Activated T-cell treated with anti-CD3 and anti-CD28 coated beads, Interleukin-2, amount 50 U/mL, for 72 hours (primary cell): ENCODE measurements at regions not wholly inside any gene's neighbourhood (a gene's known extent, or its start where the extent isn't known, plus 50 kb on each side); places are given as distances from the start of the nearest gene placed in this dataset.

Experiments used
- ATAC-seq, 2 donors: fragments of 150-1000 bp; cut with Tn5 transposase; replicated peaks in 1 of 2; 2 replicates each; pipeline ENCODE4 v1.10.0; 2021; ENCODE audit warnings: moderate library complexity in 2 of 2, mild to moderate bottlenecking in 1 of 2
- DNase-seq, 2 donors: peaks; one replicate each; pipeline ENCODE4 v3.0.0; 2021 to 2022; ENCODE audit warnings: mixed read lengths in 1 of 2
- H3K27ac Mint-ChIP-seq: one replicate; pipeline ENCODE4 v1.8.0; 2022; ENCODE audit warnings: mild to moderate bottlenecking, moderate library complexity, mixed read lengths
- H3K27me3 Mint-ChIP-seq: one replicate; pipeline ENCODE4 v1.8.0; 2022; ENCODE audit warnings: low read depth, mixed read lengths
- H3K36me3 Mint-ChIP-seq, 2 donors: one replicate each; pipeline ENCODE4 v1.8.0; 2022; ENCODE audit warnings: mixed read lengths in 2 of 2, mild to moderate bottlenecking in 1 of 2; ENCODE audit not compliant: insufficient read depth in 2 of 2
- H3K4me1 Mint-ChIP-seq: one replicate; pipeline ENCODE4 v1.8.0; 2022; ENCODE audit warnings: low read depth, mixed read lengths
- H3K4me3 Mint-ChIP-seq, 2 donors: one replicate each; pipeline ENCODE4 v1.8.0; 2022; ENCODE audit warnings: mild to moderate bottlenecking in 2 of 2, mixed read lengths in 2 of 2, moderate library complexity in 2 of 2
- H3K9me3 Mint-ChIP-seq, 2 donors: one replicate each; pipeline ENCODE4 v1.8.0; 2022; ENCODE audit warnings: mixed read lengths in 2 of 2

DNA sequence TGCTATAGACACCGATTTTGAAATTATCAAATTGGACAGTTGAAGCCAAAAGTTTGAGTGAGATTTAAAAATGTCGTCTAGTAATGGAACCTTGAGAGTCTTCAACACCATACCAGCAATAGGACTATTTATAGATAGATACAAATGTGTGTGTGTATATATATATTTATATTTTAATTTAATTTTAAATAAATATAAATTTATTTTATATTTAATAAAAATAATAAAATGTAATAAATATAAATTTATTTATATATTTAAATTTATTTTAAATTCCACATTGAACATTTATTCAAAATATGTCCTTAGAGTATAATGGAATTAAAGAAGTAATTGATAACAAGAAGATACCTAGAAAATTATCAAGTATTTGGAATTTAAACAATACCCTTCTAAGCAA is 221.9 kb upstream of the CXXC4 start:
- Mint-ChIP-seq H3K27me3 (no peaks in the 10 kb centered on the region), H3K4me1 (no peaks in the 10 kb centered on the region), H3K27ac (no peak overlapping the region), H3K9me3 (peaks cover 0 to 7% of the 10 kb centered on the region in 2 donors), H3K36me3 (no peaks in the 10 kb centered on the region), H3K4me3 (no peak overlapping the region)
- DNase-seq (no peak), ATAC-seq (no peak)

GRCh38 chr4:104719539-104720230 is 225.0 kb upstream of the CXXC4 start:
- H3K27ac Mint-ChIP-seq: no peak overlapping the region
- H3K27me3 Mint-ChIP-seq: peaks cover 6% of the 10 kb centered on the region
- ATAC-seq (no peak), DNase-seq (no peak)
- H3K9me3 Mint-ChIP-seq: no peaks in the 10 kb centered on the region
- no peak overlapping the region for H3K4me3 Mint-ChIP-seq
- no peaks in the 10 kb centered on the region for H3K36me3 Mint-ChIP-seq
- H3K4me1 Mint-ChIP-seq: no peaks in the 10 kb centered on the region

- peaks cover 11% of the 10 kb centered on the region for H3K27me3 Mint-ChIP-seq
- DNase-seq (no peak), ATAC-seq (no peak)
- no peaks in the 10 kb centered on the region for H3K36me3 Mint-ChIP-seq
- peaks cover 5% of the 10 kb centered on the region for H3K4me1 Mint-ChIP-seq
- H3K27ac Mint-ChIP-seq: no peak overlapping the region
- H3K9me3 Mint-ChIP-seq: no peaks in the 10 kb centered on the region
- no peak overlapping the region for H3K4me3 Mint-ChIP-seq
These were observed 227.8 kb upstream of the CXXC4 start for GRCh38 chr4:104722467-104722866.

- Mint-ChIP-seq H3K9me3 (no peaks in the 10 kb centered on the region), H3K4me1 (peaks cover 16% of the 10 kb centered on the region), H3K27me3 (peaks cover 11% of the 10 kb centered on the region), H3K4me3 (no peak overlapping the region), H3K27ac (no peak overlapping the region), H3K36me3 (no peaks in the 10 kb centered on the region)
- no peak for ATAC-seq
- no peak for DNase-seq
These were observed 231.3 kb upstream of the CXXC4 start for GRCh38 chr4:104726002-104726401.

DNA sequence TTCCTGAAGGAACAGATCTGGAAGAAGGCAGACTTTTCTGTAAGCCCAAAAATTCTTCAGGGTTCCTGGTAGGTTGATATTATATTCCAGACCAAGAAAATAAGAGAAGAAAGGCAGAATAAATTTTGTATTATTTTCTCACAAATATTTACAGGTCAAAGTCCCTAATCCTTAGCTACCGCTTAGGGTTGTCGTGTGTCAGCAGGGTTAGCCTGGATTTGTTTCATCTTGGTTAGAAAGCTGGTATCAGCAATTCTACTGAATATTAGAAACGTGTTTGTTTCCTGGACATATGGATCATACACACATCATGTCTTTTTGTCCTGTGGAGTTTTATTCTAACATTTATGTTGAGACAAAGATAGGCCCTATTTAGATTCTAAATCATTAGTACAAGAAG is 232.9 kb upstream of the CXXC4 start:
- H3K36me3 Mint-ChIP-seq: no peaks in the 10 kb centered on the region
- H3K4me3 Mint-ChIP-seq: no peak overlapping the region
- no peaks in the 10 kb centered on the region for H3K9me3 Mint-ChIP-seq
- ATAC-seq (no peak), DNase-seq (no peak)
- no peak overlapping the region for H3K27ac Mint-ChIP-seq
- H3K27me3 Mint-ChIP-seq: peaks cover 8% of the 10 kb centered on the region
- peaks cover 16% of the 10 kb centered on the region for H3K4me1 Mint-ChIP-seq

DNA sequence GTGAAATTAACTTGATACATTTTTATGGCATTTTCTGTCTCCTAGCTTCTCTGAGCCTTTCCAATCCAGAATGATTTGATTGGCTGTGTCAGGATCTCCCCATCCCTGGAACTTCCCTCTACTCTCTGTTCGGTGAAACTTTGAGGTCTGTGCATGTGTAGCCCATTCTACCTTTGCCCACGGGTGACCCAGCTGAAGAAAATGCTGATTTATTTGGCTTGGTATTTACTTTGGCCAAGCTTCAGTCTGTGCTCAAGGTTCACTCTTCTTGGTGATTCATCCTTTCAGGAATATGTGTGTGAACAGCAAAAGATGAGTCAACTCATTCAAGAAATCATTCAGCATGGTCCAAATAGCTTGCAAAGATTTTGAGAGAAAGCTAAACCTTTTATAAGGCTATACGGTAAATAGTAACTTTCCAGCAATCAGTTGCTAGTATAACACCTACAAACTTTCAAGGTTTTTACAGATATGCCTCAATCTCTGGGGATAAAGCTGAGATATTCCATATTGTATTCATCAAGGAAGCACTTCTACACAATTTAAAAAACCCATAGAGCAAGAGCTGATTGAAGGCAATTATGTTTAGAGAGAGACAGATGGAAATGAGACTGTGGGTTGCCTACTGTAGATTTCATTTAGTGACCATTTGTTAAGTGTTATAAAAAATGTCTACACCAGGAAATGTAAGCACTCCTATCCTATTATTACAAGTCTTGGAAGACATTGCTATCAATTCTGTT is 233.9 kb upstream of the CXXC4 start:
- Mint-ChIP-seq H3K27ac (no peak overlapping the region), H3K9me3 (no peaks in the 10 kb centered on the region), H3K27me3 (peaks cover 5% of the 10 kb centered on the region), H3K4me1 (peaks cover 16% of the 10 kb centered on the region), H3K36me3 (no peaks in the 10 kb centered on the region), H3K4me3 (peak overlapping the region in 1 of 2 donors; percentile 16)
- peak; percentile 74 to 87 for ATAC-seq
- DNase-seq: no peak

GRCh38 chr4:104732766-104733165 is 238.1 kb upstream of the CXXC4 start:
- no peak overlapping the region for H3K27ac Mint-ChIP-seq
- no peaks in the 10 kb centered on the region for H3K9me3 Mint-ChIP-seq
- DNase-seq (no peak), ATAC-seq (no peak)
- peaks cover 7% of the 10 kb centered on the region for H3K27me3 Mint-ChIP-seq
- H3K36me3 Mint-ChIP-seq: no peaks in the 10 kb centered on the region
- H3K4me3 Mint-ChIP-seq: no peak overlapping the region
- peaks cover 10% of the 10 kb centered on the region for H3K4me1 Mint-ChIP-seq

DNA sequence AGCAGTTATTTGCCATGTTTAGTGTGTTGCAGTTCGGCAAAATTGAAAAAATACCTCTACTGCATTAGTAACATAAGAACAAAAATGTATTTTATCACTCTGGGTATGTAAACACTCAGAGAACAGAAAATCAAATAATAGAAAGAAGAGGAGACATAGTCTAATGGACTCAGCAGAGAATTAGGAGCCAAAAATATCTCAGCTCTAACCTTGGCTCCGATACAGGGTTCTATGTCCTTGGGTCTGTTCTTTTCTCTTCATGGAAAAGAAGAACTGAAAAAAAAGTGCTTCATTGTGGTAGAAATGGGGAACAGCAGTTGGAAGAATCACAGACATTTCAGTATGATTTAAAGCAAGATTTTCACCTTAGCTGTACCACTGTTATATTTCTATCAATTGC is 240.5 kb upstream of the CXXC4 start:
- Mint-ChIP-seq H3K4me3 (no peak overlapping the region), H3K27me3 (peaks cover 7% of the 10 kb centered on the region), H3K36me3 (no peaks in the 10 kb centered on the region), H3K4me1 (no peaks in the 10 kb centered on the region), H3K27ac (no peak overlapping the region), H3K9me3 (no peaks in the 10 kb centered on the region)
- no peak for DNase-seq
- no peak for ATAC-seq

- Mint-ChIP-seq H3K4me1 (no peaks in the 10 kb centered on the region), H3K4me3 (no peak overlapping the region), H3K27ac (no peak overlapping the region), H3K36me3 (no peaks in the 10 kb centered on the region), H3K9me3 (no peaks in the 10 kb centered on the region), H3K27me3 (peaks cover 7% of the 10 kb centered on the region)
- ATAC-seq (no peak), DNase-seq (no peak)
These were observed 245.5 kb upstream of the CXXC4 start for GRCh38 chr4:104740161-104740560.

DNA sequence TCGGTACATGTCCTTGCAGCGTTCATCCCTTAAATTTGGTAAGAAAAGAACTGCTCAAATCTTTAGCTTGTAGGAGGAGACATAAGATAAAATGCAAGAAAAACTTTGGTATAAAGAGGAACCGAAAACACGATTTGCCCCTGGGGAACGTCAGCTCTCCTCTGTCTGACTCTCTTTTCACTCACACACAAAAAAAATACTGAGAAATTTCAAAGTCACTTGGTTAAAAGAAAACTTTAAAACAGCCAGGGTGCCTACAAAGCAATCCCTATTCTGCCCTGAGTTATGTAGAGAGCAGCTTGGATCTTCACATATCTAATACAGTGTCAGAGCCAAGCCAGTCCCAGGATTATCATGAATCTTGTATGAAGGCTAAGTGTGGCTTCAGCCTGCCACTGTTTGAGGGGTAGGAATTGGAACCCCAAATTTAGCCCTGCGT is 248.5 kb upstream of the CXXC4 start:
- no peak overlapping the region for H3K4me3 Mint-ChIP-seq
- ATAC-seq (no peak), DNase-seq (no peak)
- no peaks in the 10 kb centered on the region for H3K36me3 Mint-ChIP-seq
- no peaks in the 10 kb centered on the region for H3K27me3 Mint-ChIP-seq
- no peaks in the 10 kb centered on the region for H3K4me1 Mint-ChIP-seq
- H3K9me3 Mint-ChIP-seq: no peaks in the 10 kb centered on the region
- no peak overlapping the region for H3K27ac Mint-ChIP-seq

DNA sequence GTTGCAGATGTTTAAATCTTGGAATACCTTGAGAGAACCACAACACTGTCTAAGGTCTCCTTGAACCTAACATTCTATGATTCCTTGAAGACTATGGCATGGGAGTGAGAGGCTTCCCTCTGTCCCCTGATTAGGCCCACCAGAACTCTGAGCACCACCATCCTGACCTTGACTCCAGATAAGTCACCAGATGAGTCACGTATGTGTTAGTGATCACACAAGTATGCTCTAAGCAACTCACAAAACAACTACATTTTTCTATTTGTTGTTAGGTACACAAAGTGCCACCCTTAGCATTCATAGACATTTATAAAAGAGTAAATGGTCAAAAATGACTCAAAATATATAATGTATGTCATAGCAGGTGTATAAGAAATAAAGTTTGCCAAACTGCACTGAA is 252.9 kb upstream of the CXXC4 start:
- ATAC-seq: no peak
- no peaks in the 10 kb centered on the region for H3K36me3 Mint-ChIP-seq
- no peak overlapping the region for H3K4me3 Mint-ChIP-seq
- no peaks in the 10 kb centered on the region for H3K9me3 Mint-ChIP-seq
- H3K27ac Mint-ChIP-seq: no peak overlapping the region
- no peak for DNase-seq
- H3K27me3 Mint-ChIP-seq: no peaks in the 10 kb centered on the region
- no peaks in the 10 kb centered on the region for H3K4me1 Mint-ChIP-seq

- Mint-ChIP-seq H3K4me3 (no peak overlapping the region), H3K36me3 (peaks cover 0 to 1% of the 10 kb centered on the region in 2 donors), H3K4me1 (no peaks in the 10 kb centered on the region), H3K27ac (no peak overlapping the region), H3K27me3 (no peaks in the 10 kb centered on the region), H3K9me3 (peaks cover 0 to 2% of the 10 kb centered on the region in 2 donors)
- ATAC-seq (peak; percentile 36 to 43), DNase-seq (no peak)
These were observed 254.4 kb upstream of the CXXC4 start for GRCh38 chr4:104749062-104749461.

GRCh38 chr4:104750008-104750407 is 255.3 kb upstream of the CXXC4 start:
- no peaks in the 10 kb centered on the region for H3K4me1 Mint-ChIP-seq
- DNase-seq: no peak
- H3K36me3 Mint-ChIP-seq: peaks cover 0 to 2% of the 10 kb centered on the region in 2 donors
- ATAC-seq: no peak
- H3K27ac Mint-ChIP-seq: no peak overlapping the region
- peaks cover 0 to 2% of the 10 kb centered on the region in 2 donors for H3K9me3 Mint-ChIP-seq
- H3K4me3 Mint-ChIP-seq: no peak overlapping the region
- H3K27me3 Mint-ChIP-seq: no peaks in the 10 kb centered on the region

- no peak for ATAC-seq
- H3K27ac Mint-ChIP-seq: no peak overlapping the region
- no peak for DNase-seq
- H3K9me3 Mint-ChIP-seq: peaks cover 2 to 3% of the 10 kb centered on the region in 2 donors
- no peaks in the 10 kb centered on the region for H3K4me1 Mint-ChIP-seq
- peaks cover 0 to 2% of the 10 kb centered on the region in 2 donors for H3K36me3 Mint-ChIP-seq
- no peak overlapping the region for H3K4me3 Mint-ChIP-seq
- H3K27me3 Mint-ChIP-seq: no peaks in the 10 kb centered on the region
These were observed 256.8 kb upstream of the CXXC4 start for GRCh38 chr4:104751468-104751867.
